Mesendoderm (in vitro differentiated cells): ENCODE measurements at regions not wholly inside any gene's neighbourhood (a gene's known extent, or its start where the extent isn't known, plus 50 kb on each side); places are given as distances from the start of the nearest gene placed in this dataset.
"Not testable (repeated sequence)": the region's sequence is repeated elsewhere in the genome, so short reads cannot be mapped to it uniquely, and the experiment has no call there.

ENCODE experiments used
- DNase-seq: peaks from one replicate; pipeline ENCODE4 v3.0.0; 2013
- H2AK5ac ChIP-seq: 2 replicates; pipeline ENCODE4 v1.6.1; 2013; ENCODE audit warnings: low read length, inconsistent platforms
- H2BK120ac ChIP-seq: 2 replicates; pipeline ENCODE4 v1.6.1; 2013; ENCODE audit warnings: low read depth, mild to moderate bottlenecking, low read length, moderate library complexity, mixed read lengths
- H2BK15ac ChIP-seq: replicated peaks from 2 replicates; pipeline ENCODE4 v1.6.1; 2013; ENCODE audit warnings: low read depth, mild to moderate bottlenecking, moderate library complexity
- H2BK5ac ChIP-seq: 2 replicates; pipeline ENCODE4 v1.6.1; 2013; ENCODE audit warnings: low read length, inconsistent platforms
- H3K18ac ChIP-seq: 2 replicates; pipeline ENCODE4 v1.6.1; 2013; ENCODE audit warnings: mild to moderate bottlenecking, low read length, mixed read lengths
- H3K23ac ChIP-seq: one replicate; pipeline ENCODE4 v1.6.1; 2013; ENCODE audit warnings: low read length
- H3K27ac ChIP-seq: 2 replicates; pipeline ENCODE4 v1.5.1; 2013; ENCODE audit warnings: low read depth, mild to moderate bottlenecking, inconsistent platforms, low read length, moderate library complexity
- H3K27me3 ChIP-seq: 2 replicates; pipeline ENCODE4 v1.6.1; 2013; ENCODE audit warnings: low read length, control low read depth, mild to moderate bottlenecking, inconsistent platforms; ENCODE audit not compliant: insufficient read depth, poor library complexity
- H3K36me3 ChIP-seq: 2 replicates; pipeline ENCODE4 v1.6.1; 2013; ENCODE audit warnings: low read length, inconsistent platforms; ENCODE audit not compliant: control insufficient read depth, insufficient read depth
- H3K4ac ChIP-seq: one replicate; pipeline ENCODE4 v1.6.1; 2013; ENCODE audit warnings: low read depth, mild to moderate bottlenecking, low read length, moderate library complexity
- H3K4me1 ChIP-seq: 2 replicates; pipeline ENCODE4 v1.6.1; 2013; ENCODE audit warnings: low read depth, low read length, inconsistent platforms; ENCODE audit not compliant: control insufficient read depth
- H3K4me2 ChIP-seq: 2 replicates; pipeline ENCODE4 v1.6.1; 2013; ENCODE audit warnings: low read length
- H3K4me3 ChIP-seq: 2 replicates; pipeline ENCODE4 v1.5.1; 2013; ENCODE audit warnings: mild to moderate bottlenecking, low read length
- H3K56ac ChIP-seq: one replicate; pipeline ENCODE4 v1.6.1; 2013; ENCODE audit warnings: low read length
- H3K79me1 ChIP-seq: 2 replicates; pipeline ENCODE4 v1.6.1; 2013; ENCODE audit warnings: low read length, inconsistent platforms
- H3K79me2 ChIP-seq: 2 replicates; pipeline ENCODE4 v1.6.1; 2013; ENCODE audit warnings: mild to moderate bottlenecking, low read length; ENCODE audit not compliant: control insufficient read depth, insufficient read depth
- H3K9ac ChIP-seq: 2 replicates; pipeline ENCODE4 v1.6.1; 2013; ENCODE audit warnings: low read length, inconsistent platforms
- H4K5ac ChIP-seq: one replicate; pipeline ENCODE4 v1.6.1; 2013; ENCODE audit warnings: low read length
- H4K8ac ChIP-seq: one replicate; pipeline ENCODE4 v1.6.1; 2013; ENCODE audit warnings: low read depth, mild to moderate bottlenecking, control low read depth, low read length, moderate library complexity
- WGBS: extraction: QIAGEN DNeasy Blood & Tissue Kit; methylation state at CpG from one replicate; pipeline ENCODE4 v1.1.7; 2013; ENCODE audit warnings: low lambda C conversion rate, missing lambda C conversion rate; ENCODE audit not compliant: insufficient coverage; ENCODE audit errors: extremely low coverage; 5-methylcytosine and 5-hydroxymethylcytosine counted together

DNA sequence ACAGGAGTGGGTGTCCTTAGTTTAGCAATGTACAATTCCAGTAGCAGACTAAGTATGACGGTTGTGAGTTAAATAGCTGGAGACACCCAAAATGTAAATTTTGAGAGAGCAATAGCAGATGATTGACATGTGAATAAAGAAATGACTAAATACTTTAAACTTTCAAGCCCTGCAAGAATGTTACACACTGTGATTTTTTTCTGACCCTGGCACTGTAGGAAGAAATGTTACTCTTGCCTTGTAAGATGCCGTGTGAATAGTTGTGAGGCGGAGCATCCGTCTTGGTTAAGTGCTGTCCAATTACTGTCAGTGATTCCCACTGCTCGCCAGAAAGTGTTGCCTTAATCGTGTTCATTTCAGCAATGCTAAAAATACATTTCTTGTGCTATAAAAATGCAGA is 1248.1 kb downstream of the RAPGEF2 start:
- H2BK120ac ChIP-seq: no peak overlapping the region
- no peaks in the 10 kb centered on the region for H3K79me1 ChIP-seq
- H3K23ac ChIP-seq: no peak overlapping the region
- no peaks in the 10 kb centered on the region for H3K27me3 ChIP-seq
- no peak overlapping the region for H3K4ac ChIP-seq
- H3K4me2 ChIP-seq: no peak overlapping the region
- H2BK5ac ChIP-seq: no peak overlapping the region
- H3K36me3 ChIP-seq: no peaks in the 10 kb centered on the region
- no CpG with 5 or more reads among the region's 6 CpGs for WGBS
- H3K4me1 ChIP-seq: no peaks in the 10 kb centered on the region
- H2AK5ac ChIP-seq: no peak overlapping the region
- no peak overlapping the region for H3K18ac ChIP-seq
- no peaks in the 10 kb centered on the region for H3K79me2 ChIP-seq
- no peak for DNase-seq
- H3K56ac ChIP-seq: no peak overlapping the region
- H4K5ac ChIP-seq: no peak overlapping the region
- no peak overlapping the region for H4K8ac ChIP-seq
- no peak overlapping the region for H2BK15ac ChIP-seq
- H3K4me3 ChIP-seq: no peak overlapping the region
- H3K27ac ChIP-seq: no peak overlapping the region
- H3K9ac ChIP-seq: no peak overlapping the region

DNA sequence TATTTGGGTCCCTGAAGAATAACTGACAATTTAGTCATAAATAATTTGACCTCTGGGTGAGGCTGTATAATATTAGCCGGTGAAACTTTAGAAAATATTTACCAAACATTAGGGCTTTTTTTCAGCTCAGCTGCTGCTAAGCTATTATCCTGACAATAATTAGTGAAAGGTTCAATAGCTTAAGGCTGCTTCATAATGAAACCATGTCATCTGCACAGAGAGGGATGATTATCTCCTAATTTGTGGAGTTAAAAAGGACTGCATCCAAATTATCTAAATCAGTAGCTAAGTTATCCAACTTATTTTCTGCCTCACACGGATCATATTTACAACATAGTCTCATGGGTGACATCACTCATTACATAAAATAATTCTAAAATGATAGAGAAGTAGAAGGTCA is 1249.8 kb downstream of the RAPGEF2 start:
- no CpG with 5 or more reads among the region's 2 CpGs for WGBS
- no peak overlapping the region for H3K4ac ChIP-seq
- H3K18ac ChIP-seq: no peak overlapping the region
- H2BK15ac ChIP-seq: no peak overlapping the region
- no peaks in the 10 kb centered on the region for H3K4me1 ChIP-seq
- H2AK5ac ChIP-seq: no peak overlapping the region
- no peak overlapping the region for H4K8ac ChIP-seq
- no peaks in the 10 kb centered on the region for H3K79me1 ChIP-seq
- no peaks in the 10 kb centered on the region for H3K36me3 ChIP-seq
- no peak overlapping the region for H3K27ac ChIP-seq
- no peak overlapping the region for H3K23ac ChIP-seq
- H3K79me2 ChIP-seq: no peaks in the 10 kb centered on the region
- H4K5ac ChIP-seq: no peak overlapping the region
- H3K9ac ChIP-seq: no peak overlapping the region
- no peak overlapping the region for H3K56ac ChIP-seq
- H3K4me3 ChIP-seq: no peak overlapping the region
- no peaks in the 10 kb centered on the region for H3K27me3 ChIP-seq
- H2BK5ac ChIP-seq: no peak overlapping the region
- no peak for DNase-seq
- H2BK120ac ChIP-seq: no peak overlapping the region
- no peak overlapping the region for H3K4me2 ChIP-seq

DNA sequence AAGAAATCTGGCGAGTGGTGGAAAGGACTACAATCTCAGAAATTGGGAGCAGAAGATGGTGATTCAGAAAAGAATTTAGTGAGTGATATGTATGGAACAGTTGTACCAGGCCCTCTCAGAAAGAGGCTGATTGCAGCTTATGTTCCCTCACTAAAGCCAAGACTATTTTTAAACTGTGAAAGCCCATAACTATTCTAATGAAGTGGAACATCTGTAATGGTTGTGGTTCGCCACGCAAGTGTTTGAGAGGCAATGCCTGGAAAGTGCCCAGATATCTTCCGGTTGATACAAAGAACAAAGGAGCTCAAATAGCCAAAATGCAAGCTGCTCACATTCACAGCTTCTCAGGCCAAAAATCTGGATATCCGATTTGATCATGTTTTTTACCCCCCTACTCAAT is 1250.7 kb downstream of the RAPGEF2 start:
- WGBS: no CpG with 5 or more reads among the region's 5 CpGs
- H3K23ac ChIP-seq: no peak overlapping the region

DNA sequence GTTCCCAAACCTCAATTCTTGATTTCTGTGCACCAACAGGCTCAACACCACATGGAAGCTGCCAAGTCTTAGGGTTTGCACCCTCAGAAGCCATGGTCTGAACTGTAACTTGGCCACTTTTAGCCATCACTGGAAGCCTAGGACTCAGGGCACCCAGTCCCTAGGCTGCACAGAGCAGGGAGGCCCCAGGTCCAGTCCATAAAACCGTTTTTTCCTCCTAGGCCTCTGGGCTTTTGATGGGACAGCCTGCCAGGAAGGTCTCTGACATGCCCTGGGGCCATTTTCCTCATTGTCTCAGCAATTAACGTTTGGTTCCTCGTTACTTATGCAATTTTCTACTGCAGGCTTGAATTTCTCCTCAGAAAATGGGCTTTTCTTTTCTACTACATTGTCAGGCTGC is 1259.6 kb downstream of the RAPGEF2 start:
- Histone ChIP-seq H3K27me3 (no peaks in the 10 kb centered on the region), H3K4me2 (no peak overlapping the region), H3K79me2 (no peaks in the 10 kb centered on the region), H2BK5ac (no peak overlapping the region), H3K56ac (no peak overlapping the region), H3K23ac (no peak overlapping the region), H3K79me1 (no peaks in the 10 kb centered on the region), H2AK5ac (no peak overlapping the region), H4K5ac (no peak overlapping the region), H3K36me3 (no peaks in the 10 kb centered on the region), H3K18ac (no peak overlapping the region), H3K4ac (no peak overlapping the region), H2BK120ac (no peak overlapping the region), H3K27ac (no peak overlapping the region), H3K9ac (no peak overlapping the region), H3K4me3 (no peak overlapping the region), H3K4me1 (no peaks in the 10 kb centered on the region), H2BK15ac (no peak overlapping the region), H4K8ac (no peak overlapping the region)
- no peak for DNase-seq
- WGBS: no CpG with 5 or more reads among the region's 3 CpGs

More for the DNA sequence above, 1250.7 kb downstream of the RAPGEF2 start:
- Histone ChIP-seq H4K5ac (no peak overlapping the region), H3K36me3 (no peaks in the 10 kb centered on the region), H3K4me3 (no peak overlapping the region), H3K56ac (no peak overlapping the region), H2BK120ac (no peak overlapping the region), H3K9ac (no peak overlapping the region), H3K4me2 (no peak overlapping the region), H3K4me1 (no peaks in the 10 kb centered on the region), H2BK5ac (no peak overlapping the region), H4K8ac (no peak overlapping the region), H3K79me1 (no peaks in the 10 kb centered on the region), H3K27me3 (no peaks in the 10 kb centered on the region), H3K4ac (no peak overlapping the region), H3K18ac (no peak overlapping the region), H2BK15ac (no peak overlapping the region), H2AK5ac (no peak overlapping the region), H3K79me2 (no peaks in the 10 kb centered on the region), H3K27ac (no peak overlapping the region)
- no peak for DNase-seq

DNA sequence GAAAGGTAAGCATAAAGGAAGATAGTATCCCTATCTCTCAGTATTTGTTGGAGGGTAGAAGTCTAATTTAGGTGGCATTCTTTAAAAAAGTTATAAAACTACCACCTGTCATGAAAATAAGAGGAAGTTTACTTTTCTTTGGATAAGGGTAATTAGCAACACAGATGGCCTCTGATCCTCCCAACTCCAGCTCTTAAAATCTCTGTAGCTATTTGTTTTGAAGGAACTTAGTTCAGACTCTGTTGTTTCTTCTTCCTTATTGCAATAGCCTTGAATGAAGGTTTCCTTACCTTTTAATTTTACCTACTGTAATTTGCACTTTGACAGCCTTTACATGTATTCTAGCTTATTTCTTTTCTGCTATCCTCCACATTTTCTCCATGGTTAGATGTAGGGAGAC is 1261.3 kb downstream of the RAPGEF2 start:
- Histone ChIP-seq H3K4me2 (no peak overlapping the region), H3K4ac (no peak overlapping the region), H3K9ac (no peak overlapping the region), H3K79me1 (no peaks in the 10 kb centered on the region), H3K27ac (no peak overlapping the region), H3K18ac (no peak overlapping the region), H2AK5ac (no peak overlapping the region), H3K79me2 (no peaks in the 10 kb centered on the region), H3K56ac (no peak overlapping the region), H2BK120ac (no peak overlapping the region), H2BK5ac (no peak overlapping the region), H3K4me1 (no peaks in the 10 kb centered on the region), H3K27me3 (no peaks in the 10 kb centered on the region), H2BK15ac (no peak overlapping the region), H3K4me3 (no peak overlapping the region), H4K8ac (no peak overlapping the region), H3K36me3 (no peaks in the 10 kb centered on the region), H3K23ac (no peak overlapping the region), H4K5ac (no peak overlapping the region)
- no peak for DNase-seq

DNA sequence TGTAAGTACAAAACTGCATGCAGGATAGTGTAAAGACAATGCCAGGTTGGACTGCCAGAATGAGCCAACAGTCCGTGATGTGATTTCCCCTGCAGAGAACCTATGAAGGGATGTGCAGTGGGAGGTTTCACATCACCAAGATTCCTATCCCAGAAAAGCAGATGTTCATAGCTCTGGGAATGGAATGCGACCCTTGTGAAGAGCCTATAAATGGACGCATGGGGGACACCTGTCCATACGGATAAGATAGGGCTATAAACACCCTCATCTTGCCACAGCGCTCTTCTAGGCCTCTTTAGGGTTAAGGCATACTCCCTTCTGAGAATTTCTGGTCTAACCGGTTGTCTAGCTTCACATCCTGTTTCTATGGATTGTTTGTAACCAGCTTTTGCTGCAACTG is 1261.8 kb downstream of the RAPGEF2 start:
- not testable (repeated sequence) for H3K4ac ChIP-seq, H3K79me1 ChIP-seq, DNase-seq, H3K27me3 ChIP-seq, H2BK120ac ChIP-seq, H2BK5ac ChIP-seq, H3K4me1 ChIP-seq, H4K5ac ChIP-seq, H3K27ac ChIP-seq, H3K4me3 ChIP-seq, H3K23ac ChIP-seq, H2BK15ac ChIP-seq, H3K36me3 ChIP-seq, H3K79me2 ChIP-seq, H3K56ac ChIP-seq, H3K9ac ChIP-seq, H3K18ac ChIP-seq, H4K8ac ChIP-seq, H2AK5ac ChIP-seq, H3K4me2 ChIP-seq
- no CpG with 5 or more reads among the region's 6 CpGs for WGBS
